ENCODE measurements at regions not wholly inside any gene's neighbourhood (a gene's known extent, or its start where the extent isn't known, plus 50 kb on each side); places are given as distances from the start of the nearest gene placed in this dataset.

- TF ChIP-seq POLR2AphosphoS5 (IDR thresholded peaks at IDR 0.05): no peak
- TF ChIP-seq POLR2A (IDR thresholded peaks at IDR 0.05): no peak
Measured at GRCh38 chr7:54249686-54250085, 292.5 kb upstream of the VSTM2A start.
